GM18861 (cell line): ENCODE measurements at regions not wholly inside any gene's neighbourhood (a gene's known extent, or its start where the extent isn't known, plus 50 kb on each side); places are given as distances from the start of the nearest gene placed in this dataset.

ENCODE experiments used
- ATAC-seq: cut with Tn5 transposase; IDR thresholded peaks from one replicate; pipeline ENCODE4 v1.9.1; 2021; ENCODE audit not compliant: unreplicated experiment

DNA sequence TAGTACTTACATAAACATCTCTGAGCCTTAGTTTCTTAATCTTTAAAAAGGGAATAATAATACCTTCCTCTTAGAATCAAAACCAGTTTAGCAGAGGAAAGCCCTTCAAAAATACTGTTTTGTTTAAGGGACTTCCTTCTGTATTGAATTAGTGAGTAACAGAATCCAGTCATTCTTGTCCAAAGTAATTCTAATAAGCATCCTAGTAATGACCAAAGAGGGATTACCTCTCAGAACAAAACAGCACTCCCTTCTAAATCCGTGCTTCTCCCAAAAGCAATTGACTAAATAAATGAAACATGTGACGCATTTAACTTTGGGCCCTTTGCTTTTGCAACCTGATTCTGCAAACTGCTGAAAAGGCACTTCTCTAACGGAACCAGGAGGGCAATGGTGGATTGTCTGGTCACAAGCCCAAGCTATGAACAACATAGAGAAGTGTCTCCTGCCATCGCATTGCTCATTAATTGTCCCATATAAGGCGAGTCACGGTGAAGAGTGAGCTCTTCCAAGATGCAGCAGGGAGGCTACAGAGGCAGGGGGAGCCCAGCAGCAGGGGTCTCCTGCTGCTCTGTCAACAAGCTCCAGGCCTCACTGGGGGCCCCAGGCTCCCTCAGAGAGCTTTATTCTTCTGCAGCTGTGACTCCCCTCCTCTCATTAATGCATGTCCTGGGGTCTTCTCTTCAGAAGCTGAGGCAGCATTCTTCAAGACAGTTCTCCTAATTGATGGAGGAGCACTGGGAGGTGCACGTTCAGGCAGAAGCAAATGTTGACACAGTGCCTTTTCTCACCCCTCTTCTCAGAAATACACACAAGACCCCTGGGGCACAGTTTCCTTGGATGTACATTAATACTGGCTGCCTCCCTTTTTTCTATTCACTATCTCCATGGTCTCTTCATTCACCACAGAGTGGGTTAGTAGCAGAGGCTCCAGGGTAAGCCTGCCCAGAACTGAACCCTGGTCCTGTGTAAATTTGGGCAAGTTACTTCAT, 419.6 kb upstream of the RASGEF1B start:
- ATAC-seq = no peak

DNA sequence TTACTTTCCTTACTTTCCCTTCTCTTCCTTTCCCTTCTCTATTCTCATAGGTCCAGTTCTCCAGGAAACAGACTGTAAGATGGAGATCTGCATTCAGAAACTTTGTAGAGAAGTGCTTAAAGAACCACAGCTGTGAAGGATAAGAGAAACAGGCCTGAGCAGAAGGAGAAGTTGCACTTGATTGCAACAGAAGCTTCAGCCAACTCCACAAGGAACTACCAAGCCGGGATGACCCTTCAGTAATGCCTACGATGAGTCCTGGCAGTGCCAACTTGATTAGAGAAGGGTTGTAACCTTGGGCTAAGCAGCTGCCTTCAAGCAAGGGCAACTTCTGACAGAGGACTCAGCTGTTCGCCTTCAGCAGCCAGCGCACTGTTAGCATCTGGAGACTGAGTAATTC, 413.3 kb upstream of the RASGEF1B start:
- no peak for ATAC-seq

DNA sequence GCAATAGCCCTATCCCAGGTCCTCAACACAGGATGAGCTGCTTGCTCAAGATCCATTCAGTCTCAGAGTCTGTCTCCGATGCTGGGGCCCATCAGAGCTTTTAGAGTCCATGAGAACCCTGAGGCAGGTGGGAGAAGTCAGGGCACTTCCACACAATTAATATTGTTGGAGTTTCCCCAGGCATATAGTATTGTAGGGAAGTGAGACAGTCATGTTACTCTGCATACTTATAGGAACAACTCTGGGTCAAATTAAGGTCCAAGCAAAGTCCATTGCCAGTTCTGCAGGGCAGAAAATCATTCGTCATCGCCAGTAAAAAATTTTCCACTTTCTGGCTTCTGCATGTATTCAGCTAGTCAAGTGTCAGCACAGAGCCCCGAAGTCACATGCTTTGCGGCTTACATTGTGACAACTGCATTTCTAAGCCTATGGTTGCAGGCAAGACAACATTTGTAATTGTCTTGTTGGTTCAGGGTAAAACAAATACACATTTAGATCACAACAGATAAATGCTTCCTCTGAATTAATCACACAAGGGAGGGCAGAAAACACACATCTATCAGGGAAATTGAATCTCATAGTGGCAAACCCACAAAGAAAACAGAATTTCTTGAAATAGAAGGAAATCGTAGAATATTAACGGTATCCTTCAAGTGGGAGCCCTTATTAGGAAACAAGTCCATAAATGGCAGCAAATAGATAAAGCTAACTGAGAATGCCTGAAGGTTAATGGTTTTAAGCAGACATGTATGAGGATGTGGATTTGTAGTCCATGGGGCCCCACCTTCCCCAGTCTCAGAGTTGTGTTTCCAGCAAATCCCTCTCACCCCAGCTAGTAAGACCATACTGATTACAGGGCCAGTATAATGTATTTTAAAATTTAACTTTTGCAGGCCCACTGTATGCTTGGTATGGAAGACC, 412.1 kb upstream of the RASGEF1B start:
- no peak for ATAC-seq

DNA sequence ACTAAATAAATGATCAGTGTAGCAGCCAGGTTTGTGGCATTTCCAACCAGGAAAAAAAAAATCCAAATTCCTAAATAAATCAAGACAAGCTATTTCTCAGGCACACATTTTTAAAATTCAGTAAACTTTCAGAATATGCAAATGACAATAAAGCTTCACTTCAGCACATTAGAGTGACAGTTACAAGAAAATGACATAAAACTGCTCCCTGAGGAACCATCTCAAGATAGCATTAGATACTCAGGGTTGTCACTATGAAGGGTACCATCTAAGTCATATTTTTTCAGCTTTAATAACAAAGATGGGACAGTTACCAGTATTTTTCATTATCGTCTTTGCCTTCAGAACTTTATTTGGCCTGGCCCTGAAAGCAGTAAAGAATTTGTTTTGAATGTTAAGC, 411.3 kb upstream of the RASGEF1B start:
- ATAC-seq = no peak

DNA sequence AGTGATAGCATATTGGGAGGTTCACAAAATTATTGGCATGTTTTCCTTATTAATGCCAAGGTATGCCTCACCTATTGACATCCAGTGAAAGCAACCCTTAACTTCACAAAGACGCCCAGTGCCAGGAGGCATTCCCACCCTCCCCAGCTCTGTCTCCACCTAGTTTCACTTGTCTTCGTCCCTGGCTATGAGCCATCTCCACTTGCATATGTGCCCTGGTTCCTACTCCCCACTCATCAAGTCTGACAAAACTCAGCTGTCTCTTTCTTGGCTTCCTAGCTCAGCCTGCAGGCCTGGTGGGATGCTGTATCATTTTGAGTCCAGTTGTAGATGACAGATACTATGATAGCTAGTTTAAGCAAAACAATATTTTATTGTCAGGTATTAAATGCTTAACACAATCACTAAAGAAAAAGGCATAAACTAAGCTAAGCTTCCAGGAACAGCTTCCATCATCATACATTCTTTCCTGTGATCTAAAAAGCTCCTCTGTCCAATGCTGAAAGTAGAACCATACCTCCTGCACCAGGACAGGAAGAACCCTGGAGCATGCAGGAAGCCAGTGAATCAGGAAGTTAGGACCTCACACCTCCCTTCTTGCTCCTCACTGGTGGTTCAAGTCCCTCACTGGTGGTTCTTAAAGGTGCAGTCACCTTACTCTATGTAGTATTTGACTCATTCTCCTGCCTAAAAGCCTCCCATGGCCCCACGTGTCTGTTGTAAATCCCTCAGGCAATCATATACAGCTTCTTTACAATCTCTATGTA, 410.3 kb upstream of the RASGEF1B start:
- ATAC-seq = no peak

DNA sequence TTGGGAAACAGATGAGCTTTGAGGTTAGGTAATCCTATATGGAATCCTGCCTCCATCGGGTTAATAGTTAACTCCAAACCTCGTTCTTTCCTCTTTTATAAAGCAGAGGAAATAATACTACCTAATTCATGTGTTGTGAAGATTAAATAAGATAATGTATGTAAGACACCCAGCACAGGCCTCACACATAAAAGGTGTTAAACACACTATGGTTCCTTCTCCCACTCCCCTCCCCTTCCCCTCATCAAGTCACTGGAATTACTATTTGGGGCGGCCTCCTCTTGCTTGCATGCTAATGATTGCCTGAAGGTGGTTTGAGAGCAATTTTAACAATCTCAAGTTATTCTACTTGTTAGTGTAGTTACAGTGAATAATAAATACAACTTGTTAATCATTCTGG, 404.4 kb upstream of the RASGEF1B start:
- ATAC-seq = no peak

DNA sequence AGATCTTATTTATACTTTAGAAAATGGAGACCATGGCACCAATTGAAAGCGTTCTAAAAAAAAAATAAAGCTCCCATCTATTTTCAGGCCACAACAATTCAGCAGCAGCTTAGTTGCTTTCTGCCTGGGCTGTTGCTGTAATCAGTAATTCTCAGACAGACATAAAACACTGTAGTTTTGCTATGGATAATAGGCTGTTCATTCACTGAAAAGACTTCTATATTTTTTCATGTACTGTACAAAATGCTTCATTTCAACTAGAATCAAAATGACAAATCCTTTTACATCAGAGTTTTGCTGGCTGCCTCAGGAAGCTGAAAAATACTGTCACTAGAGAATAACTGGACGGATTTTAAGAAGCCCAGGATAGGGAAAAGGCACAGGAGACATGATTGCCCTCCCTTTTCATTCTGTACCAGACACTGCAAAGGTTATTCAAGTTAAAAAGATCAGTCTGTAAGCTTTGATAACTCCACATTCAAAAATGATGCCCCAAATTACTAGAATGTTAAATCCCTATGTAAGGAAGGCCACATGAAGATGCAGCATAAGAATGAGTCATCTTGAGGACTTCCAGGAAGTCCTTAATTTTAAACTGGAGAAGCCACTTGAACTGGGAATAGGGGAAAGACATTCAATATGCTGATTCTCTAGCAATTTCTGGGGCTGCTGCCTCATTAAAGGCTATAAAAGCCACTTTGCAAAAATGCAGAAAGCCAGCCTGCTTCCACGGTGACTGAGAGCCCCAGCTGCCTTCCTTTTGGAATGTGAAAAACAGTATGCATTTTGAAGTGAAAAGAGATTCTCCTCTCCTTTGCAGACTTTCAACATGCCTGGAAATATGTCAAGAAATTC, 403.2 kb upstream of the RASGEF1B start:
- ATAC-seq = no peak

DNA sequence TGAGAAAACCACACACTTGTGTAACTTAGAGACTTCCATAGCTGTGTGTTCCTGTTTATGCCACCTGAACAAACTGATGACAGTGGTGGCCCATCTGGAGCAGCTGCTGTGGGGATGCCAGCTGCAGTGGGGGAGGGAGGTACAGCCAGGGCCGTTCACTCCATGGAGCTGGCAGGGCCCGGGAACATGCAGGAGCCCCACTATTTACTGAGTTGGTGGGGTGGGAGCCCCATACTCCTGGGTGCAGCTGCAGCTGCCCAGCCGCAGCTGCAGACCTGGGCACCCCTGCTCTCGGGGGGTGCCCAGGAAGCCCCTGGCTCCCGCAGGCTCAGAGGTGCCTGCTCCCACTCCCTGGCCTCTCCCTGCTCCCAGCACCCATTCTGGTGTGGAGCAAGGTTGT, 398.6 kb upstream of the RASGEF1B start:
- ATAC-seq = no peak

DNA sequence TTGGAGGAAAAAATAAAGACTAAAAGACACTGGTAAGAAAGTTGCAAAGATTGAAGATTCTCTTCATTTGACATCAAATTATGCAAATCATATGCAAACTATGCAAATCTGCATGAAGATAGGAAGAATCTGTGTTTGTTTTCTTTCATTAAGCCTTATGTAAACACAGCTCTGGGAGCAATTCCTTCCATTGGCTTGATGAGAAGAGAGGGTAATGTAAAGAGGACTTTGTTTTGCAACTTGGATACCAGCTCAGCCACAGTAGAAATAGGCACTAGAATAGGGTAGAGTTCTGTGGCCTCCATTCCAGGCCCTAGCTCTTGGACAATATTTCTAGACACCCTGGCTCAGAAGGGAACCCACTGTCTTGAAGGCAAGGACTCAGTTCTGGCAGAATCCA, 388.4 kb upstream of the RASGEF1B start:
- ATAC-seq = no peak

DNA sequence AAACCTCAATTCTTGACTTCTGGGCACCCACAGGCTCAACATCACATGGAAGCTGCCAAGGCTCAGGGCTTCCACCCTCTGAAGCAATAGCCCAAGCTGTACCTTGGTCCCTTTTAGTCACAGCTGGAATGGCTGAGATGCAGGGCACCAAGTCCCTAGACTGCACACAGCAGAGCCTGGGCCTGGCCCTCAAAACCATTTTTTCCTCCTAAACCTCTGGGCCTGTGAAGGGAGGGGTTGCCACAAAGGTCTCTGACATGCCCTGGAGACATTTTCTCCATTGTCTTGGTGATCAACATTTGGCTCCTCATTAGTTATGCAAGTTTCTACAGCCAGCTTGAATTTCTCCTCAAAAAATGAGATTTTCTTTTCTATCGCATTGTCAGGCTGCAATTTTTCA, 382.7 kb upstream of the RASGEF1B start:
- no peak for ATAC-seq

DNA sequence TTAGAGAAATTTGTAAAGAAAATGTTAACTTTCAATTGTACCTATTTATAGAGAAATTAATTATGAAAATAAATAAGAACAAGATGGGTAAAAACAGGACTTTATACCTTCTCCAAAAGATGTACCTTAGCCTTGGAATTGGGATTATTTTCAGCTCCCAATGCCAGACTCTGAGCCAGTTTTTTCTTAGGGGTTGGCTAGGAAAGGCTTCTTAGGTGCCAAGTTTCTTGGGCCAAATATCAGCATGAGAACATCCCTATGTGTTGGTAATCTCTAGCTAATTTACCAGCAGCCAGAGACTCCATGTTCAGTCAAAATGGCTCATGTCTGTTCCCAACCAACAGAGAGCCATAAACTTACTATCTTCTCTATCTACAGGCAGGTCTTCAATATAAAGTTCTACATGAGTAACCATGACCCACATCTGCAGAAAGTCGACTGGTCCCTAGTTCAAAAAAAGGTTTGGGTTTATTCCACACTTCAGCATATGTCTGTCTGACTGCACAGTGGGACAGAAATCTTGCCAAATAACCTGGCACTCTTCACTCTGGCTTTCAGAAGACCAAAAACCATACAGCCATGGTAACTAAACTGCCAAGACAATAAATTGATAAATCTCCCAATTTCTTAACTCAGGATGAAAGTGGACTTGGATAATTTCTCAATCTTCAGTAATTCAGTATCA, 380.5 kb upstream of the RASGEF1B start:
- no peak for ATAC-seq

DNA sequence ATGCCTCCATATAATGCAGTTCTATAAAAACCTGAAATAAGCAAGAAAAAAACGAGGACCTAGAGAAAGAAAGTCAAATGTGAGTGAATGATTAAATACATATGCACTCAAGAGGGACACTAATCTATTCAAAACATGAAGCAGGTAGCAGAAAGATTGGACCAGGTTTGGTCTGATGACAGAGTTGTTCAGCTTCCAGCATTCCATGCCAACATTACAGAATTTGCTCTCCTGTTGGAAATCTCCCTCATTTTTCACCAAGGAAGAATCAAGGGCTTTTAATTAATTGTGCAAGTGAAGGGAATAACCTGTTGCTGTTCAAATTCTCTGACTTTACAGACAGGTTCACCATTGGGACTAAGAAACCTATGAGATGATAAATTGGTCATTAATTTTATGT, 379.0 kb upstream of the RASGEF1B start:
- ATAC-seq = no peak

DNA sequence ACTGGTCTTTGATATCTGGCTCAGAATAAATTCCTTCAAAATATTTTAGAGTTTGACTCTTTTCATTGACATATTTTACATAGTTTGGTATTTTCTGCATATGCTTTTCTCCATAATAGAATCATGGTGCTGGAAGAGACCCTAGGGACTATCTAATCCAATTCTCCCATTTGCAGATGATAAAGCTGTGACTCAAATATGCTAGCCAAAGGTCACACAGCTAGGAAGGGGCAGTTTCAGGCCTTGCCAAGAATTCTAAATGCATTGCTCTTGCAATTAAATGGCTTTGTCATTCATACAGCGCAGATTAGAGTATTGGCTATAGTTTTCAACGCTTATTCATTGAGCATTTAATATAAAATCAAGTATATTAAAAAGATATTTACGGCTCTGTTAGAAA, 374.1 kb upstream of the RASGEF1B start:
- ATAC-seq = no peak

DNA sequence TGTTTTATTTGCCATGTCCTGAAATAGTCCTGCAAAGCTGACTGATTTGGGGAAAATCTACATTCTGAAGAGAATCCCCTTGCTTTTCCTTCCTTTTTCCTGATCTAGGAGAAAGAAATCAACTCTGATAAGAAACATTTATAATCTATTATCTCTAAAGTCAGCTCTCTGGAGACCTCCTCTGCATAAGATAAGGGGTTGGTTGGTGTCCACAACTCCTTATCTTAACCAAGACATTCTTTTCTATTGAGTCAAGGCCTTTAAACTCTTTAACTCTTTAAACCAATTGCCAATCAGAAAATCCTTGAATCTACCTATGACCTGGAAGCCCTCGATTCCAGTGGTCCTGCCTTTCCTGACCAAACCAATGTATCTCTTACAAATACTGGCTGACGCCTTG, 373.6 kb upstream of the RASGEF1B start:
- ATAC-seq = no peak

DNA sequence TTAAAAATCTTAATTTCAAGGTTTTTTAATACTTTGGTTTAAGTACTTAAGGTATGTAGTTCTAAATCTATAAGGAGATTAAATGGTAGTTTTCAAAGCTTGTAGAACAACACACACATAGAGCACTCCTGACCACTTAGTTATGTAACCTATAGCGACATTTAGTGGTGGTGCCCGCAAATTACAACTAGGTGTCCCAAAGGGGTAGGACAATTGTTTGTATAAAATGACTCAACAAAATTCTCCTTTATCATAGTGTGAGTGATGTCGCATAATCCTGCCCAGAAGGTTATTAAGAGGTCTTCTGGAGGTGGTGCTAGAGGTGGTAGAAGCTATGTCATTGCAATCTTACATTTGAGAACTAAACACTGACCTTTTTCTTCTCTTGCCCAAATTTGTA, 373.0 kb upstream of the RASGEF1B start:
- ATAC-seq = peak; percentile 91

DNA sequence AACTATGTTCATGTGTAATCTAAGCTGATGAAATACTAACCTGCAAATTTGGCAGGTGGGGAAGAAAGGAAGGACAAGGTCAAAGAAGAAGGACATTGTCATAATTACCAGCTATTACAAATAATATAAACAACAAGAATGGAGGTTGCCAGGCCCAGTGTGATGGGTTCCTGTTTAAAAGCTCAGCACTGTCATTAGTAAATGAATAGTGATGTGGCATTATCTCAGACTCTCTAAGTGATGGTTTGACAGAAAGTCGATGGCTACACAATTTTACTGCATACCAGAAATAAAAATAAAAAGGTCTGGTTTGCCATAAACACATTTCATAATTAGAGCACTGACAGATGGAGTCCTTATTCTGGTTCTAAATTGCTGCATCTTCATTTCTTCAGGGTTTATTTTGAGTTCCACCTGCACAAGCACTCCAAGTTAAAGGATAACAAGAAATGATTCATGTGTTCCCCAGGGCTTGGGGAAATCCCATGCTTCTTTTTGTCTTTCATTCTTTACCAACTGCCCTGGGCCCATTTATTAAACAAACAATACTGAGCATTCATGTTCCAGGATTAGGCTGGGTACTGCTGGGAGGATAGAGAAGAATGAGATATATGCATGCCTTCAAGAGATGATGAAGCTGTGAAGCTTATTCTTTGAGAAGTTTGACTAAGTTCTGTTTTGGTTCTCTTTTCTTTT, 367.8 kb upstream of the RASGEF1B start:
- peak; percentile 83 for ATAC-seq

DNA sequence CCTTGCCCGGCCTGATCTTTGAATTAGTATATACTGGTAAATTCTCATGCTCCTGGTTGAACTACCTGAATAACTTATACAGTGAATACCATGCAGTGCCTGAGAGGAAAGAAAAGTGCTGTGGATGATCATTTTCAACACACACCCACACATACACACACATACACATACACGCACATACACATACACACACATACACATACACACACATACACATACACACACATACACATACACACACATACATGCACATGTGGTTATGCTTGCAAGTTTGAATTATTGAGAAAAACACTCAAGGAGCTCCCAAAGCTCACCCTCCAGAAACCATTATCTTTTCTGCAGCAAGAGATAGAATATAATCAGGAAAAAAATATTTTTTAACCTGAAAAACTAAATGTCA, 366.9 kb upstream of the RASGEF1B start:
- ATAC-seq = no peak

DNA sequence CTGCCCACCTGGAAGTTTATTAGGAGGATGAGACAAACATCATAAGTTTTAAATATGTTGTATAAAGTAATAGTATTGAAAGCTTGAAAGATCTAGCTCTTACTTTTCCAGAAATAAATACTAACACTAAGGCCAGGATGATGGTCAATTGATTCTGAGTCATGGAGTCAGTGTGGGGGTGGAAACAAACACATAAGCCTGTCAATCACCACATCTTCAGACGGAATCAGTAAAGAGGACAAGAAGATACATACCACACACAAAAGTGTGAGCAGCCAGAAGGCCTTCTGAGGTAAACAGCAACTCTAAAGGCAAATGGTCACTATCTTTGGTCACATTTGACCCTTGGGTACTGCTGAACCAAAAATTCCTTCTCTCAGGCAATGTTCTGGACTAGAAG, 365.0 kb upstream of the RASGEF1B start:
- no peak for ATAC-seq

DNA sequence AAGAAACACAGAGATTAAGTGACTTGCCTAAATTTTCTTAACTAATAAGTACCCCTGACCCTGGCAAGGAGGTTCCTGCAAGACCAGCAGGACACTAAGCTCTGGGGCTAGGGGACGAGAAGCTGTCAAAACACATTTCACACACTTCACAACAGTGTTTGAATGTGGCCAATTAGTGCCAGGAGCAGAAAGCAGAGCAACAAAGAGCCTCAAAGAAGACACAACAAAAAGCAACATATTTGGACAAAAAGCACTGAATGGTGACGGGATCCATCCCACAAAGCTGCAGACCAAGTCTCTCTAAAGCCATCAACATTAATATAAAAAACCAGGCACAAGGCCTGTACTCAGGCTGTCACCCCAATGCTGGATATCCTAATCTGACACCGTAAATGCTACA, 361.9 kb upstream of the RASGEF1B start:
- no peak for ATAC-seq
